Choroid plexus epithelial cell (primary cell): ENCODE measurements at regions not wholly inside any gene's neighbourhood (a gene's known extent, or its start where the extent isn't known, plus 50 kb on each side); places are given as distances from the start of the nearest gene placed in this dataset.

ENCODE experiments used
- DNase-seq: peaks from one replicate; pipeline ENCODE4 v3.0.0-alpha.2; 2010; ENCODE audit warnings: low read depth
- H3K4me3 ChIP-seq: 2 replicates; pipeline ENCODE4 v1.5.1; 2011; ENCODE audit warnings: low read depth, mild to moderate bottlenecking, control low read depth, low read length, moderate library complexity
- TF ChIP-seq, protein P1 (sequence below): conservative IDR thresholded peaks from 2 replicates; pipeline ENCODE4 v1.5.1; 2011; ENCODE audit warnings: low read depth, mild to moderate bottlenecking, control low read depth, inconsistent platforms, low read length, moderate library complexity

DNA sequence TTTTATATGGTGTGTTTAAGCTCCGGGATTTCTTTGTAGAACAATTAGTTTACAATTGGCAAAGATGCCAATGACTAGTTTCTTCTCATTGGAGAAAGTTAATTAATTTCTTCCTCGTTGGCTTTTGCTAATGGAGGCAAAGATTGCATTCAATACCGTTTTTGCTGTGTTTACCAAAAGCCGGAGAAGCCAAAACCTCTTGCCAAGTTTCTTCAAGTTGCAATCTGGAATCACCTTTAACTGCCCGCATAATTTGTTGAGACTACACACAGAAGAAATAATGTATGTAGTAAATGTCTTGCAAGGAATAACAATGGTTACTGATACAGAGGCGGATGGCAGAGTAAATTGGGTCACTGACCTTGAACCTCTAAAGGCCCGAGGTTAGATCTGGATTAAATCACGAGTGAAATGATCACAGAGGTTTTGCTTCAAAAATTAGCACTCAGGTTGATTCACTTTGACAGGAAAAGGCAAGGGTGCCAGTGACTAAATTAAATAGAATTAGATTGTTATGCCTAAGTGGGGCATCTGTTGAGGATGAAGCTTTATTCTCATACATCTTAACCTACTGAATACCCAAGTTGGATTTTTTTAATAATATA lies 732.1 kb upstream of the NR2F2 start:
- no peak for DNase-seq
- no peak overlapping the region for H3K4me3 ChIP-seq
- TF ChIP-seq, protein P1, sequence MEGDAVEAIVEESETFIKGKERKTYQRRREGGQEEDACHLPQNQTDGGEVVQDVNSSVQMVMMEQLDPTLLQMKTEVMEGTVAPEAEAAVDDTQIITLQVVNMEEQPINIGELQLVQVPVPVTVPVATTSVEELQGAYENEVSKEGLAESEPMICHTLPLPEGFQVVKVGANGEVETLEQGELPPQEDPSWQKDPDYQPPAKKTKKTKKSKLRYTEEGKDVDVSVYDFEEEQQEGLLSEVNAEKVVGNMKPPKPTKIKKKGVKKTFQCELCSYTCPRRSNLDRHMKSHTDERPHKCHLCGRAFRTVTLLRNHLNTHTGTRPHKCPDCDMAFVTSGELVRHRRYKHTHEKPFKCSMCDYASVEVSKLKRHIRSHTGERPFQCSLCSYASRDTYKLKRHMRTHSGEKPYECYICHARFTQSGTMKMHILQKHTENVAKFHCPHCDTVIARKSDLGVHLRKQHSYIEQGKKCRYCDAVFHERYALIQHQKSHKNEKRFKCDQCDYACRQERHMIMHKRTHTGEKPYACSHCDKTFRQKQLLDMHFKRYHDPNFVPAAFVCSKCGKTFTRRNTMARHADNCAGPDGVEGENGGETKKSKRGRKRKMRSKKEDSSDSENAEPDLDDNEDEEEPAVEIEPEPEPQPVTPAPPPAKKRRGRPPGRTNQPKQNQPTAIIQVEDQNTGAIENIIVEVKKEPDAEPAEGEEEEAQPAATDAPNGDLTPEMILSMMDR, result no peak

DNA sequence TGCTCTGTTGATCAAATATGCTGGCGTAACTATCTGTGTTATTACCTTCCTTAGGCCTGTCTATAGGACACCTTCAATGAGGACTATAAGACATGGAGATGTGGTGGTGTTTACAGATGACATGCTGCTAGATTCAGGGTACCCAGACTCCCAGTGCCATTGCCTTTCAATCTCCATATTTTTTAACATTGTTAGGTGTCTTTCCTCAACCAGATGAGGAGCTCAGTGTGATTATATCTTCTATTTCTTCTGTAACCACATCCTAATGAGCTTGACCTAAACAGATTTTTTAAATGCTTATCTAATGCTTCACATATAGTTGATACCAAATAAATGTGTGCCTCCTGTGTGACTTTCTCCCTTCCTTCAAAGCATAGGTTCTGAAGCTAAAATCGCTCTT lies 730.1 kb upstream of the NR2F2 start:
- no peak overlapping the region for H3K4me3 ChIP-seq
- DNase-seq, result no peak
- TF ChIP-seq, protein P1, result no peak

DNA sequence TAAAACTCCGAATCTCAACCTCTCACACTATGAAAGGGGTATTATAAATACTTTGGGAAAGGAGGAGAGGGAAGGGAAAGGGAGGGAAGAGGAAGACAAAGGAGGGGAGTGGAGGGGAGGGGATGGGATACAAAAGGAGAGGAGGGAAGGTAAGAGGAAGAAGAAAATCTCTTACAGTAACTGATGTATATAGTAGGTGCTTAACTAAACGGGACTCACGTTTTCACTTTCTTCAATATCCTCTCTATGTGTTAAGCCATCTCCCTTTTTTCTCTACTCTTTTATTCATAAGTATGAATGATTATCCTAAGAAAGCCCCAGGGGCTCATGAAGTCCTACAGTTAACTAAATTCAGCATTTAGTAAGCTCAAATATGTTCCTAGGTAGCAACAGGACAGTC lies 729.6 kb upstream of the NR2F2 start:
- no peak for DNase-seq
- TF ChIP-seq, protein P1, result no peak
- H3K4me3 ChIP-seq, result no peak overlapping the region

DNA sequence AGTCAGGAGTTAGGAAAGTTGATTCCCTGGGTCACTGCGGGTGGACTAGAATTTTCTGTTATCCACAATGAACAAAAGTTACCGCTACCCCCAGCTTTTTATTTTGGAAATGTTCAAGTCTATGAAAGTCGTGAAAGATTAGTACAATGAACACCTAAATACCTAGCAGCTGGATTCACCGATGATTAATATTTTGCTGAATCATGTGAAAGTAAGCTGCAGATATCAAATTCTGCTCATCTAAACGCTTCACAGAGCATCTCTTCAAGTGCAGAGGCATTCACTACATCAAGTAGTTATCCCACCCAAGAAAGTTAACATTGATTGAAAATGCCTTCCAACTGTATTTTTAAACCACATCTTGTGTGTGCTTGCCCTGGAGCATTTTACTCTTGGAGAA lies 729.0 kb upstream of the NR2F2 start:
- DNase-seq, result no peak
- TF ChIP-seq, protein P1, result no peak
- H3K4me3 ChIP-seq, result no peak overlapping the region

DNA sequence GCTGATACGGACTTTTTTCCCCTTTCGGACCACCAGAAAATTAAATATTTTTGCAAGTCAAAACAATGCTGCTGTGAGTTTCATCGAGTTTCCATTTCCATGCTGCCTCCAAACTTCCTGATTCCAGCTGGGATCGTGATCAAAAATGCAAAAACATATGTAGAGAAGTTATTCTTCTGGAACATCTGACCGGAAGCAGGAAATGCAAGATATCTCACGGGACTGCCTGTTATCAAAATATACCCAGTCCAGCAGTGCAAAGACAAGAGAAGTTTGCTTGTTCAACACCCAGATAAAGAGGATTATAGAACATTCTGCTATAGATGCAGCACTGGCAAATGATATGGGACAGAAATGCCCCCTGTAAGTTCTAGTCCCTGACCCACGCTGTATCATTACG lies 726.7 kb upstream of the NR2F2 start:
- TF ChIP-seq, protein P1, result no peak
- DNase-seq, result peak; percentile 60

DNA sequence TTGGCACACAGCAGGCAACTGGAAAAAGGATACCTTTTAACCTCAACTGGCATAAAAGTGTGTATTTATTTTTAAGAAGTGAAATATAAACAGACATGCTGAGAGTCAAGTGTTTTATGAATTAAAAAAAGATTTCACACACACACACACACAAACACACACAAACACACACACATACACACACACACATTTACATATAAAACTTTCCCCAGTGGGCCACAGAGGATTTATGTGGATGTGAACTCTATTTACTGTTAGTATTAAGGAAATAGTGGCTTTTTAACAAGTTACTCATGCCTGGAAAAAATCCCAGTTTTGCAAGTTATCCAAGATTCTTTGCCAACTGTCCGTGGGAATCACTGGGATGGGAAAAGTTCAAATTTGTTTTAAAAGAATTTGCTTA lies 725.9 kb upstream of the NR2F2 start:
- peak; percentile 32 for DNase-seq
- TF ChIP-seq, protein P1, result no peak
- H3K4me3 ChIP-seq, result no peak overlapping the region

More for the DNA sequence above, 726.7 kb upstream of the NR2F2 start:
- peak overlapping the region; percentile 3 for H3K4me3 ChIP-seq

DNA sequence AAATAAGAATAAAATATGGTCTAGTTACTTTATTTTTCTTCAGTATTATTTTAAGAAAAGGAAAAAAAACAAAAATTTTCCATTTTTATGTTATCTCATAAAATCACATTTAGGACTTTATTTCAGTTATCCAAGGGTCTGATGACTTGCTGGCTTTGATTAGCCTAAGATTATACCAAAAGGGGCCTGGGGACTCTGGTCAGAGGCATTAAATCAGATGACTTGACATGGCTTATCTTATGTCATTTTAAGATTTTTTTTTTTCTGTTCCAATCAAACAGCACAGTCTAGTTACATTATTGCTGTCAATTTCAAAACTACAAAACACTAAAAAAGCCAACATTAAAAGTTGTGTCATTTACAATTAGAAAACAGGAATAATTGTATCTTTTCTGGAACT lies 725.4 kb upstream of the NR2F2 start:
- no peak for DNase-seq
- H3K4me3 ChIP-seq, result no peak overlapping the region
- TF ChIP-seq, protein P1, result no peak
